Upper lobe of left lung (tissue), 6 donors: ENCODE measurements at regions not wholly inside any gene's neighbourhood (a gene's known extent, or its start where the extent isn't known, plus 50 kb on each side); places are given as distances from the start of the nearest gene placed in this dataset.

ENCODE experiments used
- ATAC-seq, 2 donors: fragments of 200-7000 bp; cut with Tn5 transposase; one replicate each; pipeline ENCODE4 v1.9.1; 2022; ENCODE audit warnings: mild to moderate bottlenecking in 2 of 2, moderate library complexity in 2 of 2; ENCODE audit not compliant: low FRiP score in 2 of 2
- DNase-seq, 2 donors: peaks; one replicate each; pipeline ENCODE4 v3.0.0-alpha.2; 2019 to 2020
- H3K27ac ChIP-seq, 4 donors: fragments of 200-600 bp; sonication (generic); one replicate each; pipeline ENCODE4 v1.5.1; 2016 to 2019
- H3K27me3 ChIP-seq, 4 donors: fragments of 200-600 bp; sonication (generic); one replicate each; pipeline ENCODE4 v1.5.1; 2017 to 2019
- H3K36me3 ChIP-seq, 4 donors: fragments of 200-600 bp; sonication (generic); one replicate each; pipeline ENCODE4 v1.5.1; 2016 to 2019
- H3K4me1 ChIP-seq, 4 donors: fragments of 200-600 bp; sonication (generic); one replicate each; pipeline ENCODE4 v1.5.1; 2018 to 2019
- H3K4me3 ChIP-seq, 4 donors: fragments of 200-600 bp; sonication (generic); one replicate each; pipeline ENCODE4 v1.5.1; 2017 to 2019; ENCODE audit warnings: mild to moderate bottlenecking in 2 of 4, moderate library complexity in 1 of 4
- H3K9me3 ChIP-seq, 4 donors: fragments of 200-600 bp; sonication (generic); one replicate each; pipeline ENCODE4 v1.5.1; 2018 to 2019
- CTCF ChIP-seq, 6 experiments: fragments of 450-650 bp in 4 of 6; fragments of 200-600 bp in 2 of 6; sonication (generic) in 2 of 6; IDR thresholded peaks; one replicate each; pipeline ENCODE4 v1.5.1; 2016 to 2019; ENCODE audit warnings: antibody characterized with exemption in 6 of 6
- EP300 ChIP-seq, 4 donors: sonication (generic); formaldehyde crosslinking; IDR thresholded peaks; one replicate each; pipeline ENCODE4 v1.5.1; 2017; ENCODE audit warnings: antibody characterized with exemption in 4 of 4, control low read depth in 2 of 4
- POLR2A ChIP-seq, 4 donors: fragments of 450-650 bp; IDR thresholded peaks; one replicate each; pipeline ENCODE4 v1.5.1; 2016 to 2017; ENCODE audit warnings: antibody characterized with exemption in 4 of 4, mild to moderate bottlenecking in 2 of 4
- POLR2AphosphoS5 ChIP-seq, 2 donors: sonication (generic); formaldehyde crosslinking; IDR thresholded peaks; one replicate each; pipeline ENCODE4 v1.5.1; 2017; ENCODE audit warnings: antibody characterized with exemption in 2 of 2
- WGBS, 2 donors: methylation state at CpG; one replicate each; pipeline ENCODE4 v1.1.5; 2017 to 2018; 5-methylcytosine and 5-hydroxymethylcytosine counted together
- donor health status: DM: no; HTN: no; CAD: no; lungs with moderate emphysema.
- donor health status: DM: no; HTN: yes; CAD: no; lungs with severe emphysema.

DNA sequence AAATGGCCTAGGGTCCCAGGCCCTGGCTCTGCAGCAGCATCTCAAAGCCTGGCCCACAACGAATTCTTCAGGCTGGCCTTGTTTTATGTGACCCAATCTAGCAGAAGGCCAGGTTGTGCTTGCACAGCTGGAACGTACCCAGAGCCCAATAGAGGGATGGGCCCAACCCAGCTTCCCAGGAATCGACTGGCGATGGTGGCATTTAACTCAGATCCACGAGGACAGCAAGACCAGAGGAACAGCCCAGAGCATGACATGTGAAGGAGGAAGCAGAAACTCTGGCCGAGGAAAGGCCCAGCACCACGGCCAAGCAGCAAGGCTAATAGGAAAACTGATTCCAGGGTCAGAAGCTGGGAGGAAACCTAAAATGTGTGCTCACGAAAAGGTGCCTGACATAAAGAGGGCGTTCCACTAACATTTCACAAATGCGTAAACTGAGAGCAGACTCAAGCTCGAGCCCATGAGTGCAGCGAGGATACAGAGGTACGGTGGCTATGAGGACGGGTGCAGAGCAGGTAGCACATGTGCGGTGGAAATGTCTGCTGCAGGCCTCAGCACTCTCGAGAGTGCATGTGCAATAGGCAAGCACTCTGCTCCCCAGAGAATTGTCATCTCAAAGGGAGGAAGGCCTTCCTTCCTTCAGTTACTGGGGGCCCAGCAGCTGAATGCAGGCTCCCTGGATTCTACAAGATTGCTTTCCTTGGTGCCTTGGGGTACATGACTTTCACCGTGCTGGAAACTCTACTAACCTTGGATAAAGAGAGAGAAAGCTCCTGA lies 156.9 kb upstream of the GLI2 start:
- Histone ChIP-seq H3K4me1 (peaks cover 0 to 8% (median 0%) of the 10 kb centered on the region in 4 donors), H3K27me3 (no peaks in the 10 kb centered on the region), H3K9me3 (no peaks in the 10 kb centered on the region), H3K27ac (no peak overlapping the region), H3K4me3 (no peak overlapping the region), H3K36me3 (no peaks in the 10 kb centered on the region)
- TF ChIP-seq POLR2AphosphoS5 (IDR thresholded peaks at IDR 0.05) (no peak), EP300 (IDR thresholded peaks at IDR 0.05) (no peak), CTCF (IDR thresholded peaks at IDR 0.05) (no peak), POLR2A (IDR thresholded peaks at IDR 0.05) (no peak)
- WGBS, 2 donors: 85 to 88% methylated on average over 16 to 17 of the region's 17 CpGs
- DNase-seq: no peak
- no peak for ATAC-seq

GRCh38 chr2:120579916-120580685 lies 155.6 kb upstream of the GLI2 start:
- Histone ChIP-seq H3K4me3 (no peak overlapping the region), H3K9me3 (no peaks in the 10 kb centered on the region), H3K27me3 (no peaks in the 10 kb centered on the region), H3K36me3 (no peaks in the 10 kb centered on the region), H3K4me1 (peaks cover 0 to 8% (median 0%) of the 10 kb centered on the region in 4 donors), H3K27ac (no peak overlapping the region)
- TF ChIP-seq POLR2A (IDR thresholded peaks at IDR 0.05): no peak
- no peak for TF ChIP-seq EP300 (IDR thresholded peaks at IDR 0.05)
- TF ChIP-seq CTCF (IDR thresholded peaks at IDR 0.05): no peak
- no peak for TF ChIP-seq POLR2AphosphoS5 (IDR thresholded peaks at IDR 0.05)
- 73 to 75% methylated on average over 11 of the region's 11 CpGs for WGBS, 2 donors
- no peak for DNase-seq
- ATAC-seq: peak in 1 of 2 donors; percentile 9

GRCh38 chr2:120580709-120581108 lies 155.0 kb upstream of the GLI2 start:
- Histone ChIP-seq H3K27me3 (no peaks in the 10 kb centered on the region), H3K36me3 (no peaks in the 10 kb centered on the region), H3K4me1 (peaks cover 0 to 8% (median 0%) of the 10 kb centered on the region in 4 donors), H3K27ac (no peak overlapping the region), H3K4me3 (no peak overlapping the region), H3K9me3 (no peaks in the 10 kb centered on the region)
- 36 to 51% methylated on average over 10 to 15 of the region's 18 CpGs for WGBS, 2 donors
- no peak for TF ChIP-seq POLR2AphosphoS5 (IDR thresholded peaks at IDR 0.05)
- TF ChIP-seq POLR2A (IDR thresholded peaks at IDR 0.05): no peak
- TF ChIP-seq EP300 (IDR thresholded peaks at IDR 0.05): no peak
- no peak for TF ChIP-seq CTCF (IDR thresholded peaks at IDR 0.05)
- peak in 1 of 2 donors; percentile 20 for ATAC-seq
- DNase-seq: peak in 1 of 2 donors; percentile 53

DNA sequence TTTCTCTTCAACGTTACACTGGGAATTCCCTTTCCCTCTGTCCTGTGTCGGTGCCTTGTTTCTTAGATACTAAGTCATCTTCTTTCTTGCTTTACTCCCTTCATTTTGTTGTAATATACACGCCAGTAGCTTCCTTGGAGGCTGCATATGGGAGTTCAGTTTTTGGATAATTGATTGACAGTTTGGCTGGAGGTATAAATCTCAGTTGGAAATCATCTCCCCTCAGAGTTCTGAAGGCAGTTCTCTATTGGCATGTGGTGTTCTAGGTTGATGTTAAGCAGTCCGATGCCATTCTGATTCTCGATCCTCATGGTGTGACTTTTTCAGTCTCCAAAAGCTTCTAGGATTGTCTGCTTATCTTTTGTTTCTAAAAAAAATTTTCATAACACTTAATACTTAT lies 152.5 kb upstream of the GLI2 start:
- WGBS, 2 donors: 88 to 90% methylated on average over 5 of the region's 5 CpGs
- TF ChIP-seq POLR2A (IDR thresholded peaks at IDR 0.05) (no peak), EP300 (IDR thresholded peaks at IDR 0.05) (no peak), POLR2AphosphoS5 (IDR thresholded peaks at IDR 0.05) (no peak), CTCF (IDR thresholded peaks at IDR 0.05) (no peak)
- H3K9me3 ChIP-seq: no peaks in the 10 kb centered on the region
- ATAC-seq (no peak), DNase-seq (no peak)
- H3K27me3 ChIP-seq: peaks cover 0 to 16% (median 6%) of the 10 kb centered on the region in 4 donors
- H3K4me3 ChIP-seq: no peak overlapping the region
- no peak overlapping the region for H3K27ac ChIP-seq
- peaks cover 6 to 14% (median 10%) of the 10 kb centered on the region in 4 donors for H3K4me1 ChIP-seq
- no peaks in the 10 kb centered on the region for H3K36me3 ChIP-seq
